ENCODE measurements at regions not wholly inside any gene's neighbourhood (a gene's known extent, or its start where the extent isn't known, plus 50 kb on each side); places are given as distances from the start of the nearest gene placed in this dataset.

DNA sequence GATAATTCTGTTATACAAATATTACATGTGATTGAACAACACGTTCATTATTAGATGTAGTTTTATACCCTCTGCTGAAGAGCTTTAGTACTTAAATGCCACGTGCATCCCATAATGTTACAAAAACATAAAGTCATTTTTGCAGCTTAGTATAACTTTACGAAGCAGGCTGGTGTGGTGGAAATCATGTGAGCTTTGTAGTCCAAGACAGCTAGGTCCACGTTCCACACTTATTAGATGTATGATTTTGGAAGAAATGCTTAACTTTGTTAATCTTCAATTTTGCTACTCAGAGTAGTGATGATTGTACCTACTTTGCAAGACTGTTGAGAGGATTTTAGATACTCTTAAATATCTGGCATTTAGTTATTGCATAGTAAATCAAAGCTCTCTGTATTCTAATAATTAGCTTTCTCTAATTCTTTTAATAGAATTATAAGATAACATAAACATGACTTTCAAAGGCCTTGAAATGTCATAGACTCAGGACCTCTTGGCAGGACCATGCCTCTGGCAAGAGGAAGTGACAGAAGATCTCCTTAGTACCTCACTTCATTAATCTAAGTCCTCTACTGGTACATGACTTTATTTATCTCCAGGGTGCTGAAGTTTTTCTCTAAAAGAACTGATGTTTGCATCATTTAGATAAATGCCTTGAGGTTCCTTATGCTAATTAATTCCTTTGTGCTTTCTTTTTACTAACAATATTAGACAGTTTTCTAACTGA is 153.7 kb downstream of the PCDH20 start:
- TF ChIP-seq, protein P1, sequence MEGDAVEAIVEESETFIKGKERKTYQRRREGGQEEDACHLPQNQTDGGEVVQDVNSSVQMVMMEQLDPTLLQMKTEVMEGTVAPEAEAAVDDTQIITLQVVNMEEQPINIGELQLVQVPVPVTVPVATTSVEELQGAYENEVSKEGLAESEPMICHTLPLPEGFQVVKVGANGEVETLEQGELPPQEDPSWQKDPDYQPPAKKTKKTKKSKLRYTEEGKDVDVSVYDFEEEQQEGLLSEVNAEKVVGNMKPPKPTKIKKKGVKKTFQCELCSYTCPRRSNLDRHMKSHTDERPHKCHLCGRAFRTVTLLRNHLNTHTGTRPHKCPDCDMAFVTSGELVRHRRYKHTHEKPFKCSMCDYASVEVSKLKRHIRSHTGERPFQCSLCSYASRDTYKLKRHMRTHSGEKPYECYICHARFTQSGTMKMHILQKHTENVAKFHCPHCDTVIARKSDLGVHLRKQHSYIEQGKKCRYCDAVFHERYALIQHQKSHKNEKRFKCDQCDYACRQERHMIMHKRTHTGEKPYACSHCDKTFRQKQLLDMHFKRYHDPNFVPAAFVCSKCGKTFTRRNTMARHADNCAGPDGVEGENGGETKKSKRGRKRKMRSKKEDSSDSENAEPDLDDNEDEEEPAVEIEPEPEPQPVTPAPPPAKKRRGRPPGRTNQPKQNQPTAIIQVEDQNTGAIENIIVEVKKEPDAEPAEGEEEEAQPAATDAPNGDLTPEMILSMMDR (IDR thresholded peaks at IDR 0.05), result no peak
- Mint-ChIP-seq H3K36me3 (no peaks in the 10 kb centered on the region), H3K4me1 (no peaks in the 10 kb centered on the region), H3K4me3 (no peak overlapping the region), H3K27me3 (ENCODE audit: low read depth in 3 of 3) (peaks cover 0 to 1% (median 0%) of the 10 kb centered on the region in 3 donors), H3K9me3 (peaks cover 0 to 4% (median 2%) of the 10 kb centered on the region in 7 donors), H3K27ac (no peak overlapping the region)
- H3K4me1 ChIP-seq (ENCODE audit: control insufficient read depth in 1 of 2, insufficient read depth in 2 of 2, low read length in 2 of 2), result no peaks in the 10 kb centered on the region
- H3K27me3 ChIP-seq (ENCODE audit: control insufficient read depth in 2 of 2, insufficient read depth in 2 of 2, low read length in 2 of 2), result no peaks in the 10 kb centered on the region
- no peak overlapping the region for H3K4me2 ChIP-seq (replicated peaks; ENCODE audit: extremely low read depth, low read length, poor library complexity, severe bottlenecking)
- DNase-seq, result no peak
- no peak overlapping the region for H3K4me3 ChIP-seq (replicated peaks in 1 of 3; ENCODE audit: low read depth in 2 of 3, low read length in 3 of 3)
- no peak overlapping the region for H2AFZ ChIP-seq (ENCODE audit: insufficient read depth, low read depth, low read length, poor library complexity, severe bottlenecking)
- H3K79me2 ChIP-seq (ENCODE audit: insufficient read depth, low read length), result no peaks in the 10 kb centered on the region
- intact Hi-C loops (cut with micrococcal nuclease), result no loop called here
- H3K27ac ChIP-seq (ENCODE audit: low read depth in 1 of 2, low read length in 2 of 2), result no peak overlapping the region
- no peaks in the 10 kb centered on the region for H4K20me1 ChIP-seq (ENCODE audit: insufficient read depth, low read length)
- no CpG with 5 or more reads among the region's 4 CpGs for WGBS (ENCODE audit: insufficient coverage)
- H3K36me3 ChIP-seq (replicated peaks in 1 of 2; ENCODE audit: control insufficient read depth in 1 of 2, insufficient read depth in 2 of 2, low read length in 2 of 2), result no peaks in the 10 kb centered on the region
- H3K9me3 ChIP-seq (replicated peaks in 1 of 2; ENCODE audit: control insufficient read depth in 1 of 2, insufficient read depth in 1 of 2, low read length in 2 of 2), result peaks cover 0 to 5% of the 10 kb centered on the region in 2 donors
- H3K9ac ChIP-seq (ENCODE audit: insufficient read depth, low read length, poor library complexity, severe bottlenecking), result no peak overlapping the region

DNA sequence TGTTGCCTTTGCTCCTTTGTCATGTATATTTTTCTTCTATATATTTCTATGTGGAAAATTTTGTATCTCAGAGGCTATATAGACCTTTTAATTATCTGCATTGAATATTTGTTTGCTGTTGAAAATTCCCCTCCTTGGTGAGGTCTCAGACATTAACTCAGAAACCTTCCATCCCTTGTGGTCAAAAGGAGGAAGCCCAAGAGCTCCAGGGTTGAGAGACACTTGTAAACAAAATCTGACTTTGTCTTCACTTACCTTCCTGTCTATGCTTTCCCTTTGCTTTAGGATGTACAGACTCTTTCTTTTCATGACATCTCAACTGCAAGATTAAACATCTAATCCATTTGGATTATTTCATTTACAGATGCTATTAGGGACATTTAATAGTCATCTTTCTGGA is 157.5 kb downstream of the PCDH20 start:
- H3K27ac ChIP-seq (ENCODE audit: low read depth in 1 of 2, low read length in 2 of 2), result no peak overlapping the region
- Mint-ChIP-seq H3K36me3 (no peaks in the 10 kb centered on the region), H3K27ac (no peak overlapping the region), H3K4me1 (no peaks in the 10 kb centered on the region), H3K4me3 (no peak overlapping the region), H3K27me3 (ENCODE audit: low read depth in 3 of 3) (peaks cover 0 to 1% (median 0%) of the 10 kb centered on the region in 3 donors), H3K9me3 (peaks cover 0 to 2% (median 0%) of the 10 kb centered on the region in 7 donors)
- no peak overlapping the region for H3K9ac ChIP-seq (ENCODE audit: insufficient read depth, low read length, poor library complexity, severe bottlenecking)
- no peak overlapping the region for H3K4me3 ChIP-seq (replicated peaks in 1 of 3; ENCODE audit: low read depth in 2 of 3, low read length in 3 of 3)
- no peaks in the 10 kb centered on the region for H3K9me3 ChIP-seq (replicated peaks in 1 of 2; ENCODE audit: control insufficient read depth in 1 of 2, insufficient read depth in 1 of 2, low read length in 2 of 2)
- H3K36me3 ChIP-seq (replicated peaks in 1 of 2; ENCODE audit: control insufficient read depth in 1 of 2, insufficient read depth in 2 of 2, low read length in 2 of 2), result no peaks in the 10 kb centered on the region
- H3K4me1 ChIP-seq (ENCODE audit: control insufficient read depth in 1 of 2, insufficient read depth in 2 of 2, low read length in 2 of 2), result no peaks in the 10 kb centered on the region
- TF ChIP-seq, protein P1 (IDR thresholded peaks at IDR 0.05), result no peak
- no peaks in the 10 kb centered on the region for H4K20me1 ChIP-seq (ENCODE audit: insufficient read depth, low read length)
- H3K27me3 ChIP-seq (ENCODE audit: control insufficient read depth in 2 of 2, insufficient read depth in 2 of 2, low read length in 2 of 2), result no peaks in the 10 kb centered on the region
- H3K79me2 ChIP-seq (ENCODE audit: insufficient read depth, low read length), result no peaks in the 10 kb centered on the region
- intact Hi-C loops (cut with micrococcal nuclease), result no loop called here
- DNase-seq, result no peak
- no peak overlapping the region for H3K4me2 ChIP-seq (replicated peaks; ENCODE audit: extremely low read depth, low read length, poor library complexity, severe bottlenecking)
- H2AFZ ChIP-seq (ENCODE audit: insufficient read depth, low read depth, low read length, poor library complexity, severe bottlenecking), result no peak overlapping the region

All from CD14-positive monocyte (primary cell).